HG02763 (cell line): ENCODE measurements at regions not wholly inside any gene's neighbourhood (a gene's known extent, or its start where the extent isn't known, plus 50 kb on each side); places are given as distances from the start of the nearest gene placed in this dataset.
A peak's percentile ranks its signal among the peaks of the same experiment; 100 is the strongest.

ENCODE experiments used
- ATAC-seq: cut with Tn5 transposase; IDR thresholded peaks from one replicate; pipeline ENCODE4 v1.9.1; 2021; ENCODE audit warnings: mild to moderate bottlenecking, moderate library complexity; ENCODE audit not compliant: unreplicated experiment

DNA sequence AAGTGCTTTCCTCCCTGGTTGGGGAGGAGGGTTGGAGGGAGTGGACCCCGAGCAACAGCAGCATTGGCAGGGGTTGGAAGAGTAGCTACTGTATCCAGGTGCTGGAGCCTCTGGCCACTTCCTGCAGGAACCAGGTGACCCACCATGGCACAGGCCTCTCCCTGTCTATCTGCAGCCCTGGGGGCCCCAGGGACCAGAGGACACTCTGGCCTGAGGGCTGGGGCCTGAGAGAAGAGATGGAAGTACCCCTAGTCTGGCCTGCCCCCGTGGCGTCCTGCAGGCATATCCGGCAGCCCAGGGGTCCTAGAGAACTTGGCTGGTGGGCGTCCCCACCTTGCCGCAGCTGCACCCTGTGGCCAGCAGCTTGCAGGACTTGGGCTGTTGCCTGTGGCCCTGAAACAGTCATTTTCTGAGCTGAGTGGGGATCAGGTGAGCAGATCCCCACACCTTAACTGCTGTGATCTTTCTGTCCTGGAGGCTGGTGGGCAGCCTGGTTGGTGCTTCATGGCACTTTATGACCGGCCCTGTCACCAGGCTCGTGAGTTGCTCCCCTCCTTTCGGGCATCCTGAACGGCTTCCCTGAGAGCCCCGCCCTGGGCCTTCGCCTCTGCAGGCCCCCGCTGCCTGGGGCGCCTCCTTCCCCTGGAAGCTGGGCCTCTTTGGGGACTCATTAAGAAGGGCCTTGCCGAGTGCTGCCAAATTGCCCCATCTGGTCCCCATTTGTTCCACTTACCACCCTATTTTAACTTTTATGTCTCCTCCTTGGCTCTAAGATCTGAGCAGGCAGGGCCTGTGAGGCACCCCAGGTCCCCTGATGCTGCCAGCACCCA lies 298.6 kb downstream of the SEC14L1 start:
- ATAC-seq: no peak

DNA sequence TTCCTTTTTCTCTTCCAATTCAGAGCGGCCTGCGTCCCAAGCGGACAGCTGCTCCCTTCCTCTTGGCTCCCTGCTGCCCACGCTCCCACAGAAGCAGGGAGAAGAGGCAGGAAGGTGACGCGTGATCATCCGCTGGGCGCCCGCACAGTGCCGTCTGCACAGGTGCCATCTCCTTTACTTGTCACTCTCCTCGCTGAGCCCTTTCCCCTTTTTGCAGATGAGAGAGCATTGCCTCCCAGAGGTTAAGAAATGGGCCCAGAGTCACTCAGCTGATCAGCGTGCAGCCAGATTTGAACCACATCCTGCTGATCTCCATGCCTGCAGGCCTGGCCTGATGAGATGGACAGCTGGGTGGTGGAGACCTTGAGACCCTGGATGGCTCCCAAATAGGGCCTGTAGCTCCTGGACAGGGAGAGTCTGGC lies 299.8 kb downstream of the SEC14L1 start:
- no peak for ATAC-seq

- peak; percentile 37 for ATAC-seq
Observed at GRCh38 chr17:77441130-77441920, 300.6 kb downstream of the SEC14L1 start.

DNA sequence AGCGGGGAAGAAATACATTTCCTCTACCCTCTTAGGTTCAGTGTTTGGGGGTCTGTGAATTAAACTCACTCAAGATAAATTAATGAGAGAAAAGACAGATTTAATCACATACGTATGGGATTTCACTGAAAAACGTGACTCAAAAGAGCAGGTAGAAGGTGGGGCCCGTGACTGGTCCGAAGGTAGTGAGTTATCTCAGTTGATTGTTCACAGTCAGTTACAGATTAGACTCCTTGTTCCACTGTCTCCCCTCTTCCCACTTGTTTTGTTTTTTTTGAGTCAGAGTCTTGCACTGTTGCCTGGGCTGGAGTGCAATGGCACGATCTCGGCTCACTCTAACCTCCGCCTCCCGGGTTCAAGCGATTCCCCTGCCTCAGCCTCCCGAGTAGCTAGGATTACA lies 301.2 kb downstream of the SEC14L1 start:
- ATAC-seq: no peak

- no peak for ATAC-seq
Observed at GRCh38 chr17:77442976-77443747, 302.4 kb downstream of the SEC14L1 start.

DNA sequence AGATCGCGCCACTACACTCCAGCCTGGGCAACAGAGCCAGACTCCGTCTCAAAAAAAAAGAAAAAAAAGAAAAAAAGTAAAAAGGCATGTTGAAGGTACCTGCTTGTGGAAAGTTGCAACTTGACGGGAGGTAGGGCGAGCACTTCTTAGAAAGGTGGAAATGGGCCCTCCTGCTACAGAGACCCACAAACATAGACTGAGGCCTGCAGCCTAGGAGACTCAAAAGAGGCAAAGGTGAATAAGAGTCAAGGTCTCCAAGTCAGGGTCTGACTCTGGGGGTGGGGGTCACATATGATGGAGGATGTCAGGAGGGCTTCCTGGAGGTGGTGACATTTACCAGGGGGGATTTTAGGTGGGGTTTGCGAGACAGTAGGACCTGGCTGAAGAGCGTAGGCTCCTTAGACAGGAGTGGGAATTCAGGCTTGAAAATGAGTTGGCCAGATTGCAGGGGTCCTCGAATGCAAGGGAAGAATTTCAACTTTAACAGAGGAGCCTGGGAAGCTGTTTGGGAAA lies 303.0 kb downstream of the SEC14L1 start:
- ATAC-seq: no peak

- ATAC-seq: no peak
Observed at GRCh38 chr17:77444628-77444983, 303.8 kb downstream of the SEC14L1 start.

GRCh38 chr17:77444984-77445759 lies 304.4 kb downstream of the SEC14L1 start:
- peak; percentile 47 for ATAC-seq

GRCh38 chr17:77445760-77446532 lies 305.2 kb downstream of the SEC14L1 start:
- peak; percentile 19 for ATAC-seq

GRCh38 chr17:77446940-77447634 lies 306.3 kb downstream of the SEC14L1 start:
- ATAC-seq: no peak

DNA sequence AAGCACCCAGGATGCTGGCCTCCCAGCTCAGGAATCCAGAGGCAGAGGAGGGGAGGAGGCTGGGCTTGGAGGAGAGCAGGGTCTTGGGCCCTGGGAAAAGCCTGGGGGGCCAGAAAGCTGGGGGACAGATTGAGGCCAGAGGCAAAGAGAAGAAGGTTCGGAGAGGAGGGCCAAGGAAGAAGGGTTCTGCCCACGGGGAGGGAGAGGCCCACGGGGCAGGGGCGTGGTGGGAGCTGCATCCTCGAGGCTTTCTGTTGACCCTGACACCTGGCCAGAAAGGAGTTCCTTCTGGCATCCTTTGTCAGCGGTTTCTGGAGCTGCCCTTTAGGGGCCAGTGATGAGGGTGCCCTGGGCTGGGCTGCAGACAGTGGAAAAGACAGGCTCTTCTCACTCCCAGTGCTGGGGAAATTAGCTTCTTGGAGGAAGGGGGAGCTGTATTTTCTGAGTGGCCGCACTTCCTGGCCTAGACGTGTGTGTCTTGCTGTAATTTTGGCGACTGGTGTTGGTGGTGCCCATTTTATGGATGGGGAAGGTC lies 308.7 kb downstream of the SEC14L1 start:
- no peak for ATAC-seq

GRCh38 chr17:77449908-77450741 lies 309.4 kb downstream of the SEC14L1 start:
- no peak for ATAC-seq

- ATAC-seq: no peak
Observed at GRCh38 chr17:77450742-77451244, 310.0 kb downstream of the SEC14L1 start.

DNA sequence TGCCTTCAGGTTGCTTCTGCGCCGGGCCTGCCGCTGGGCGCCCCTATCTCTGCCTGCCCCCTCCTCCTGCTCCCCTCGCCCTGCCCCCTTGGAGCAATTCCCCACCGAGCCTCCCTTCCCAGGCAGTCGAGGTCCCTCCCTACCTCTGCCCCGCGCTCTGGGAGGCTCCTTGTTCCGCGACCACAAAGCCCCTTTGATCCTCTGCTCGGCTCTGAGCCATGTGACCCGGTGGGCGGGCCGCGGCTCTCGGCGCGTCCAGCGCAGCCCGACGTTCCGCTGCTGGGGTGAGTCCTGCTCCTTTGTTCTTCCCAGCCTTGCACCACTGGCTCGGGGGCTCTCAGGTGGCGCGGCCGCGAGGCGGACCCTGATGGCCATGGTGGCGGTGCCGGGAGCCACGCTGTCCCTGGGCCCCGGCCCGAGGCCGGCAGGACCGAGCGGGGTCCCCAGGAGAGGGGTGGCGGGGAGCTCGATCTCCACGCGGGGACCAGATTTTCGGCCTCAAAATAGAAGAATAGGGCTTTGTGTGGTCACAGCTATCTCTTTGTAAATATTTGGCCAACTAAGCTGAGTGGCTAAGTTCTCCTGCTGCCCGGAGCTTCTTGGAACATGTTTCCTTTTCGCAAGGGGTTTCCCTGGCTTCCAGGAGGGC lies 310.6 kb downstream of the SEC14L1 start:
- no peak for ATAC-seq

- ATAC-seq: no peak
Observed at GRCh38 chr17:77451894-77452852, 311.4 kb downstream of the SEC14L1 start.

DNA sequence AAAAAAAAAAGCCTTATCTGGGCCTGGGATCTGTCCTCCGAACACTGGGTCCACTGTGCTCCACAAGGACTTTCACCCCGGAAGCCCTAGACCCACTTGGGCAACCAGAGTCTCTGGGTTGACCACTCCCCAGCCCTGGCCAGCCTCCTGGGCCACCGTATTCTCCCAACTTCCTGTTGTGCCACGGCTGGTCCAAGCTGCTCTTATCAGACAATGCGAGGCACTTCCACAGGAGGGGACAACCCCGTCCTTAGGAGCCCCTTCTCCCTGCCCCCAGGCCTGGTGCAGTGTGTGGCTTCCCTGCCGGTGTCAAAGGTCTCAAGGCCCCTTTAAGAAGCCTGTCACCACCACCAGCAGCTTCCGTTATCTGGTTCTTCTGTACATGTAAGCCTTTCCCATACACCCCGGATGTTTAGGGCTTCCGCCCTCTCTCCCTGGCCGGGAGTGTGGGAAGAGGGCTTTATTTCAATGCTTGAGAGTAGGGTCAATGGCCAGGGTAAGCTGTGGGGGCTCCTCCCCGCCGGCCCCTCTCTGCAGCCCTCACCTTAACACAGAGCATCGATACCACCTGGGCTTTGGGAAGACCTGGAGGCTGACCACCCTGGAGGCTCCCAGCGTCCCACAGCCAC lies 313.0 kb downstream of the SEC14L1 start:
- ATAC-seq: no peak
